ENCODE measurements at regions not wholly inside any gene's neighbourhood (a gene's known extent, or its start where the extent isn't known, plus 50 kb on each side); places are given as distances from the start of the nearest gene placed in this dataset.

DNA sequence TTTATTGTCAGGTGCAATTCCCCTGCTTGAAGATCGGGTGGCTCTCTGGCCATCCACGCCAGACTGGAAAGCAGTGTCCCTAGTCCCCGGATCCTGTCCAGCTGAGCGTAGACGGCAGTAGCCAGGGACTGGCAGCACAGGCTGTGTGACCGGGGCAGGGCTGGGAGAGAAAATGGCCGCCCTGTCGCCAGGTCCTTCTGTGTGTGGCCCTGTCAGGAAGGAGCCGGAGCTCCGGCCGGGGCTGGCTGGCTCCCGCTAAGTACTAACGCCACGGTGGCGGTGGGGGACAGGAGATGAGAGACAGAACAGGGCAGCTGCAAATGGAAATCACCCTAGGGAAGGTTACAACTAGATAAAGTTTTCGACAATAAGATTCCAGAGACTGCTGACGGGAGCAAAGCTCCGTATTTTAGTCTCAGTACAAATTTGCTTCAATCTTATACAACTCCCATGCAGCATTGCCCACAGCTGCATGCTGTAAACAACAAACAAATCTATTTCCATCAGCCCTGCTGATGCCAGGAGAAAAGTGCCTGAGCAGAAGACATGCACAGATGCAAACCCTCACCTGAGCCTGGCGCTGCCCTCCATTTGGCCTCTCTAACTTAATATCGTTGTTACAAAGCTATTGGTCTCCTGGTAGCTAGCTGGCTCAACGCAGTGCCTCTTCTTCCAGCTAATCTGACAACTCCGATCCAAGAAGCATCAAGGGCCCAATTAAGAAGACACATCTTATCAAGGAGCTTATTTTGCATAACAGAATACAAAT, 253.0 kb downstream of the TSHZ3 start:
- no peak for DNase-seq (ENCODE audit: extremely low read depth in 1 of 2, low read depth in 1 of 2)

DNA sequence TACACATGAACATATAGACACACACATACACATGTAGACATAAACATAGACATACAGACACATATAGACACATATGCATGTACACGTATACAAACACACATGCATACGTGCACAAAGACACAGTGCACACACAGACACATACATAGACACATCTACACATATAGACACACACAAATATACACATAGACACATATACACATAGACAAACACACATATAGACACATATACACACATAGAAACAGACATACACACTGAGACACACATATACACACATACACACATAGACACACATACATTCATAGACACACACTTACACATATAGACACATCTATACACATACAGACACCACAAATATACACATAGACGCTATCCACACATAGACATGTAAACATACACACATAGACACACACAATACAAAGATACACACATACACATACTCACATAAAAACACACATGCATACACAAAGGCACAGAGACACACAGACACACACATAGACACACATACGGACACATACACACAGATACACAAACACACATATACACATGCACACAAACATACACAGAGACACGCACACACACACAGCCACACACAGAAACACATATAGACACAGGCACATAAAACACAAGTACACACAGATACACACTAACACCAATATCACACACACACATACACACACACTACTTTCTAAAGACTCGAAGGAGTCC, 254.0 kb downstream of the TSHZ3 start:
- DNase-seq (ENCODE audit: extremely low read depth in 1 of 2, low read depth in 1 of 2), result no peak

DNA sequence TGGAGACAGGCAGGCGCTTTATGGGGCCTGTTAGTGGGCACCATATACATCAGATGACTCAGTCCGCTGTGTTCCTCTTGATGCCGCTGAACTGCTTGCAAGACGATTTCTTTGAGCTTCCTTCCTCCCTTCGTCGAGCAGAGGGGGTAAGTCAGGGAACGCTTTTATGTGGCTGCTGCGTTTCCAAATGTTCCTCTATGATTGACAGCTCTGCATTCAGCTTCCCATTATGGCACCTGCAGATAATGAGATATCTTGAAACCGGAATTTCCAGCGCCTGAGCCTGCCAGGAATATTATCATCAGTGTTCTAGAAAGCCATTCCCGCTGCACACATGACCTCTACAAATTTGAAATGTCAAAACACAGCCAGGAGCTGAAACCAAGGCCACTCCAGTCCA, 257.0 kb downstream of the TSHZ3 start:
- no peak for DNase-seq (ENCODE audit: extremely low read depth in 1 of 2, low read depth in 1 of 2)

DNA sequence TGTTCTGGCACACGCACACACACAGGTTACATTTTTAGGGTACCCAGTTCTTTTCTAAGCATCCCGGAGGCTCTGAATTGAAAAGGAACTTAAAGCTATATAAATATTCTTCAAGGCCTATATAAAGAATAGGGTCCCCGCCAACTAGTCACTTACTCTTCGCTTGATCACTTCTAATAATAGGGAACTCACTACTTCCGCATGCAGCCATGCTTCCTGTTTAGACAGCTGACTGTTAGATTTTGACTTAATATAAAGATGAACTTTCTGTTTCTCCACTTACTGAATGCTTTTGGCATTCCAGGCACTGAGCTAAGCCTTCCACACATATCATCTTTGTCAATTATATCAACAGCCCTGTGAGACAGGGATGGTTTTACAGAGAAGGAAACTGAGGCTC, 259.6 kb downstream of the TSHZ3 start:
- DNase-seq (ENCODE audit: extremely low read depth in 1 of 2, low read depth in 1 of 2), result no peak

DNA sequence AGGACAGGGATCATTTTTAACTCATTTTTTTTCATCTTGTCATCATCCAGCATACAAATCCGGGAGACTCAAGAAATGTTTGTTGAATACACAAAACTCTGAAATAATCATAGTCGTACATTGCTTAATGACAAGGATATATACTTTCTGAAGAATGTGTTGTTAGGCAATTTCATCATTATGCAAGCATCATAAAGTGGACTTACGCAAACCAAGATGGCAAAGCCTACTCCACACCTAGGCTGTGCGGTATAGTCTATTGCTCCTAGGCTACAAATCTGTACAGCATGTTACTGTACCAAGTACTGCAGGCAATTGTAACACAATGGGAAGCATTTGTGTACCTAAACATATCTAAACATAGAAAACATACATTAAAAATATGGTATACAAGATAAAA, 264.1 kb downstream of the TSHZ3 start:
- no peak for DNase-seq (ENCODE audit: extremely low read depth in 1 of 2, low read depth in 1 of 2)

DNA sequence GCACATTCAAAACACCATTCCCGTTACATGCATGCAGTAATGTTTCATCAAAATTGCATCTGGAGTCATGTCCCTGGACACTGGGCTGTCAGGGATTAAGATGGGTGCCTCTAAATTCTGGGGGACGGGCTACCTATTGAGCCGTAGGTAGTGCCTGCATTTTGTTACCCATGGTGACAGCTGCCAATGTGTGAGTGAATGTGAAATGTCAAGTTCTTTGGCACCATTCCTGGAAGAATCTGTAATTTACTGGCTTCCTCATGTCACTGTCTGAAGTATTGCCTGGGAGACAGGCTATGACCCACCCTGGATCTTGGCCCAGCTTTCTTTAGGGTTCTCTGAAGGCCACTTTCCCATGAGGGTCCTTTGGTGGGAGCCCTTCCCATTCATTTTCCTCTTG, 266.1 kb downstream of the TSHZ3 start:
- DNase-seq (ENCODE audit: extremely low read depth in 1 of 2, low read depth in 1 of 2), result no peak

DNA sequence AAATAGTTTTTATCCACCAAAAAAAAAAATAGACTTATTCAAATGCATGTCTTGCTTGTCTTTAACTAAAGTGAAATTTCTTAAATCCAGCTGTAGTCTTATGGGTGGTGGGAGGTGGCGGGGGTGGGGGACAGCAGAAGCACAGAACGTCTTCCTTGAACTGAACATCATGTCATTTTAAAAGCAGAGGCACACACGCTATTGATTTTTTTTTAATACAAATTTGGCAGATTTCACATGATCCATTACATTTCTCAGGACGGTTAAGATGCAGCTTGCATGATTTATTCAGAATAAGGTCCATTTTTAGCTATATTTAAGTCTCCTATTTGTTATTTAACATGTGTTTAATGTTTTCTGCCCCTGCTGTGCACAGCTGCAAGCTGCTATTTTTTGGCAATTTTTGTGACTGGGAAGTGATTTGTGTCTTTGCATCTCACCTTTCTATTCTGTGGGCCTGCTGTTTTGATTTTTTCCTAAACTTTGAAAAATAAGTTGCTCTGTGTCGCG, 274.0 kb downstream of the TSHZ3 start:
- no peak for DNase-seq (ENCODE audit: extremely low read depth in 1 of 2, low read depth in 1 of 2)

DNA sequence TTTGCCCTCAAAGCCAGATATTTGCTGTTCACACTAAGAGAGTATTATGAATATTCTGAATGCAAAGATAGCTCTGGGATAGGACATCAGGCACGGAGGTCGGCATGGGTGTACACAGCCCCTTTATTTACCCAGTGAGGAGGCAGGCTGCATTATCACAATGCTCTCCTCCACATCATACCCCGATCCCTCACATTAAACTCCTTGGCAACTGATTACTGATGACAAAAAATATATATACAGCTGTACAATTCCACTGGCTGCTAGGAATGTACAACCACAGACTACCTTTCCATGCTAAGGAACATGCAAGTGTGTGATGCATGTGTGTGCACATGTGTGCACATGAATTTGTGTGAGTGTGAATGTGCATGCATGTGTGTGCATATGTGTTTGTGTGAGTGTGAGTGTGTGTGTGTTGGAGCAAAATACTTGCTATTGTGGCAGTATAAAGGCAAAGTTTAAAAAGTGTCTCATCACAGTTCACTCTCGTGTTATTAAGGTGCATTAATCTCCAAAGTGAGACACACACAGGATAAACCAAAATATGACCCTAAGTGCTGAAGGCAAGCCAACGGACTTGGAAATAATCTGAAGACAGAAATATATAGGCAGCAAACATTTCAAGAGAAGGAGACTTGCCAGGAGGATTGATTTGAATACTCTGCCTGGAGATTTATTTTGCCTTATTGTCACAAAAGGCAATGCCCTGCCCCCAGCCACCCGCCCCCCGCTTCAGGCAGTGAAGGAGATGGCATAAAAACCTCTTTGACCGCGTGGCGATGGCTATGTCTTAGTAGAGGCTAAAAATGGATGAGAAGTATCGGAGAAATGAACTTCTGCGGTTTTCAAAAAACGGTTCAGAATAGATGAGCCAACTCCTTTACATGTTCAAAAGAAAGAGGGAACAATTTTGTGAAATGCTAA, 274.8 kb downstream of the TSHZ3 start:
- no peak for DNase-seq (ENCODE audit: extremely low read depth in 1 of 2, low read depth in 1 of 2)

DNA sequence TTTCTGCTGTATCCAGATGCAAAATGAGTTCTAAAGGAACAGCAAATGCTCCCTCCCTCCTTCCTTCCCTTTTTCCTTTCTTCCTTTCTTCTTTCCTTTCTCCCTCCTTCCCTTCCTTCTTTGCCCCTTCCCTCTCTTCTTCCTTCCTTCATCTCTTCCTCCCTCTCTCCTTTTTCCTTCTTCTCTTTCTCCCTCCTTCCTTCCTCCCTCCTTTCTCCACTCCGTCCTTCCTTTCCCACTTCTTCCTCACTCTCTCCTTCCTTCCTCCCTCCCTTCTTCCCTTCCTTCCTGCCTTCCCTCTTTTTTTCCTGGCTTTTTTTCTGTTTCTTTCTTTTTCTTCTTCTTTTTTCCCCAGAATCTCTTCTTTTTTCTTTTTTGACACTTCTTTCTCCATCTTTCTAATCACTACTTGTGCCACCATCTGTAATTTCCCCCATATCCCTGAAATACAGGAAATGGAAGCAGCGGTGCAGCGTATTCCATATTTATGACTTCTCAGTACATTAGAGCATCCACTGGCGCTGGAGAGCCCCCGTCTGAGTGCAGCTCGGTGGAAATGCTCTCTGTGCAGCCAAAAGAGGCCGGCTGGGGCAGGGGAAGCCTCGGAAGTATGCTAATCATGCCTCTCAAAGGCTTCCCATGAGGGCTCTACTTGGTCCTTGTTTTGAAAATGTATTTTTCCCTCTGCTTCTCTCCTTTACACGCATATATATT, 275.6 kb downstream of the TSHZ3 start:
- DNase-seq (ENCODE audit: extremely low read depth in 1 of 2, low read depth in 1 of 2), result no peak

DNA sequence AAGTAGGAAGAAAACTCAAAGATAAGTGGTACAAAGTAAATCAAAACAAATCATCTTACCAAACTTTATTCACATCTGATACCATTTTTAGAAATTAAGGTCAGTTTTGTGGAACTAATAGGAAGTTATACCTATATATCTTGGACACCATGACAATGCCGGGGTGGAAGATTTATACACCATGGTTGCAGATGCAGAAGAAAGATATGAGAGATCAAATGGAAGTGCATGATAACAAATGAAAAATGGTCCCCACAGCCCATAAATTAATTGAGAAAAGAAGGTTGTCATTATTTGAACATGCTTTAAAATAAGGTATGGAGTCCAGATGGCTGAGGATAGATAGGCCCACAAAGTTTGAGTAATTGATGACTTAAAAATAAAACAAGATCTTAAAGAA, 276.8 kb downstream of the TSHZ3 start:
- DNase-seq (ENCODE audit: extremely low read depth in 1 of 2, low read depth in 1 of 2), result no peak

DNA sequence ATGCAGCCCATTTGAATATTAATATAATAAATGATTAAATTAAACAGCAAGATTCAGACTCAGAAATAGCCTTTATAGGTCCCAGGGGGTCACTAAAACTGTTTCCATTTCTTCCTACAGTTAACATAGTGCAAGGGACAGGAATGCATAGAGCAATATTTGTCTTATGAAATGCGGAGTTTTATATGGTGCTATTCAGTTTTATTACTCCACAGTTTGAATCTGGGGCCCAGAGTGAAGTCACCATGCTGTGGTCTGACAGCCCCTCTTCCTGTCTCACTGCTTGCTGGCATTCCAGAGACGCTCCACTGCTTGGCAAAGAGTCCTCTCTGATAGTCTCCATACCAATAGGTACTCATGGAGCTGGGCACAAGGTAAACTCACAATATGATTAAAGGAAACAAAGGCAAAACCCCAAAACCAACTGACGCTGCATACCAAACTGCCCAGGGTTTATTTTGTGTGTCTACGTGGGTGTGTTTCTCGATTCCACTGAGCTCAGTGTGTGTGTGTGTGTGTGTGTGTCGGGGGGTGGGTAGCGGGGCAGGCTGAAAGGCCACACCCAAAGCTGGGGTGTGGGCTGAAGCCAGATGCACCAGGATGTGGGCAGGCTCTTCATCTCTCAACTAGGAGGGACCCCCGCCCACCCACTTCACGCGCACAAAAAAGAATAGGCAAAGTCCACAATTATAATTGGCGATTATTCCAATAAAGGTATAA, 277.9 kb downstream of the TSHZ3 start:
- no peak for DNase-seq (ENCODE audit: extremely low read depth in 1 of 2, low read depth in 1 of 2)

DNA sequence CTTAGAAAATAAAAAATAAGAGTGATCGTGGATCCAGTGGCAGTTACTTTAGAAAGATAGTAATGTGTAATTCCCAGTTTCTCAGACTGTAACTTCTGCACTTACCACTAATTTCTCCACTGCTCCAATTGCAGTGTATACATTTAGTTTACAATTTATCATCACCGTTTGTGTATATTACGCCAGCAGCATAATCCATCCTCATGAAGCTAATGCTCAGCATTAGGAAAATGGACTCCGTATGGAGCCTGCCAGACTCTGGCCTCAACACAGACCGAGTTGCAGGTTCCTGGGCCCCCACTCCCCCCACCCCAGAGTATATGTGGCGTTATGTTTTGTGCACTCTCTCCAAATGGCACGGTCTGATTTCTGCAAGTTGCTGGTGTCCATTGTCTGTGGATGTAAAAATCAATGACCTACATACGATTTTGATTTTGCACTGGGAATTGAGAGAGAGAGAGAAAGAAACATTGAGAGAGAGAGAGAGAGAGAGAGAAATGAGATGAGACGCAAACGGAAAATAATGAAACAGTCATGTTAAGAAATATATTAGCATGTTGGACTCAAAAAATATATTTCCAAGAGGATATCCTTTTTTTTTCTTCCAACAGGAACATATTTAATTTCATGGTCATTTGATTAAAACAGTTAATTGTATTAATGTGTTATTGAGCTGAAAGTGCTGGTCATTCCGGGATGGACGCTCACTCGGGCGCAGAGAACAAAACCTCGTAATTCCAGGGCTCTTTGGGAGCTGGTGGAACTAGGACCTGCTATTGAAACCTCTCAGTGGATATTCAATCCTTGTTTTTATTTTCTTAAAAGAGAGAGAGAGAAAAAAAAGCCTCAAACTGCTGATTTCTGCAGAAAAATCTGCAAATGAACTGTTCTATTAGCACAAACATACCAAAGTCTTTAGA, 278.8 kb downstream of the TSHZ3 start:
- no peak for DNase-seq (ENCODE audit: extremely low read depth in 1 of 2, low read depth in 1 of 2)

DNA sequence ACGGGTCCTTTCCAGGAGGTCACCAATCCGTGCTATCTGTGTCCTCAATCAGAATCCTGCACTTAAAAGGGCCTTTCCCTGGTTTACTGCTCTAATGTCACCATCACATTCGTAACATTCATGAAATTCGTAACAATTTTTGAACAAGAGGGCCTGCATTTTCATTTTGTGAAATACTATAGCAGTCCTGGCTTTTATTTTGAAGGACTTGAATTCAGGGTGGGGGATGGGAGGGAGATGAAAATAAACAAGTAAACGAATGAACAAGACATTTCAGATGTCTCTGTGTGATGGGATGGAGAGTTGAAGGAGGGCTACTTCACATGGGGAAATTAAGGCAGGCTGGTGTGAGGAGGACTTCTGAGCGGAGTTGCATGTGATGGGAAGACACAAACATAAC, 281.0 kb downstream of the TSHZ3 start:
- DNase-seq (ENCODE audit: extremely low read depth in 1 of 2, low read depth in 1 of 2), result no peak

DNA sequence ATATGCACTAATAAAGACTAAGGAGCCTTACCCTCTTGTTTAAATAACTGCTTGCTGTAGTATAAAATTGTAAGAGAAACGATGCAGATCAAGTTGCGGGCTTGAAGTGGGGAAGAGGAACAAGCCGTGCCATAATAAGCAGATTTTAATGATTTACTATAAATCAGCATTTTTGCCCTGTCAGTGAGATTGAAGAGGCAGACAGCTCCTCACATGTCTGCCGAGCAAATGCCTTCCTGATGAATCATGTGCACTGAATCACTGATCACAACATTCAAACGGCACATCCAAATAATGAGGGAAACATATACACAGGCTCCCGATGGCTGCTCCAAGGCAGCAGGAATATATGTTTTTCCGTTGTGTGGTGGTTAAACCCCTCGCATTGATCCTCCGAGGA, 282.9 kb downstream of the TSHZ3 start:
- no peak for DNase-seq (ENCODE audit: extremely low read depth in 1 of 2, low read depth in 1 of 2)

DNA sequence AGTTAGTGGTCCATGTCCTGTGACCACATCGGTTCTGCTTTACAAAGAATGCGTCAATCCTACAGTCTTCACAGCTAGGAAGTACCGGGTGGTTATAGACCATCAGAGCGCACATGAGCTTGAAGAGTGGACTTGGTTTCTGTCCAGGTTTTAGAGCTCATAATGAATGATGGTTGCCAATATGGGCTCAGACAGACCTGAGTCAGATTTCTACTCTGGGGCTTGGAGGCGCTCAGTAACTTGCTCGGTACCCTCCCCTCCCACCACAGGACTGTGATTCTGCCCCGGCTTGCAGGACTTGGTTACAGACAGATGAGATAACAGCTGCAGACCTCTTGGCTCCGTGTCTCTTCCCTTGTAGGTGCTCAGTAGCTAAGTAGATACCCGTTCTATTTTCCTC, 284.7 kb downstream of the TSHZ3 start:
- DNase-seq (ENCODE audit: extremely low read depth in 1 of 2, low read depth in 1 of 2), result no peak

DNA sequence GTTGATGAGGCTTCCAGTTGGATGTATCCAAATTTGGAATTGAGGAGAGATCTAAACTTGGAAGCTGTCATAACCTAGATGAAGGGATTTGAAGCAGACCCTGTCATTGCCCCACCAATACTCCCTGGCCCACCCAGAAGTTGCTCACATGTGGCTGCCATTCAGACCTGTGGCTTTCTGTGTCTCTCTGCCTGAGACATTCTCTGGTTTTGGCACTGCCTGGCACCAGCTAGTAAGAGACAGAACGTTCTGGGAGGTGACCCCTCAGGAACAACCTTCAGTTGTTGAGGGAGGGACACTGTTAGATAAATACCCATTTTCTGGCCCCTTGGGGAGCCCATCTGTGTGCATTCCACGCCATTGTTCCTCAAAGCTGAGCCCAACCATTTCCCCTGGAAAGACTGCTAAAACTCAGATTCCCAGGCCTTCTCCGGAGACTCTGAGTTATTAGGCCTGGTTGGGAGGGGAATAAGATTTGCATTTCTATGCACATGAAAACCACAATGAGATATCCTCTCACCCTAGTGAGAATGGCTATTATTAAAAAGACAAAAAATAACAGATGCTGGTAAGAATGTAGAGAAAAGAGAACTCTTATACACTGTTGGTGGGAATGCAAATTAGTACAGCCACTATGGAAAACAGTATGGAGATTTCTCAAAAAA, 290.4 kb downstream of the TSHZ3 start:
- no peak for DNase-seq (ENCODE audit: extremely low read depth in 1 of 2, low read depth in 1 of 2)

DNA sequence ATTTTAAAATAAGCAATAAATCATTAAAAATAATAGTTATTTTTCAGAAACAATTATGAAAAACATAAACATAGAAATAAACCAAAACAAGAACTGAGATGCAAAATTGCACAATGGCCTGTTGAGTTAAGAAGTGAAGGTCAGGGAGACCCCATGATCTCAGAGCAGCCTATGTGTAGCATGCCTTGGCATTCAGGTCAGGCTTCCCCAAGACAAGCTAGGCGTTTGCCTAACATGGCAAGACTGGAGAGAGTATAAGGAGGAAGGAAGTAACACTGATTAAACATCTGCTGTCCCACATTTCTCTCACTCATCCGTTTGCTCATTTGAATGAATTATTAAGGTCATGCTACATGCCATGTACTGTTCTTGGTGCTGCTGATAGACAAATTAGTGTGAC, 291.8 kb downstream of the TSHZ3 start:
- no peak for DNase-seq (ENCODE audit: extremely low read depth in 1 of 2, low read depth in 1 of 2)

DNA sequence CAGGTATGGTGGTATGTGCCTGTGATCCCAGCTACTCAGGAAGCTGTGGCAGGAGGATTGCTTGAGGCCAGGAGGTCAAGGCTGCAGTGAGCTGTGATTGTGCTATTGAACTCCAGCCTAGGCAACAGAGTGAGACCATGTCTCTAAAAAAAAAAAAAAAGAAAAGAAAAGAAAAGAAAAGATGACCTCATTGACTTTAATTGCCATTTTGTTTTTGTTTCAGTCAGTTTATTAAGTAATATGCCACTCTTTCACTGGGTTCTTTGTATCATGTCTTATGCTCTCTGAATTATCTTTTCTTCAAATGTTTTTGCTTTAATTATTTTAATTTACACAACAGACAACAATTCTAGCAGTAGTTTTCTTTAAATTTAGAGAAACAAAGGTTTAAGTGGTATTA, 293.8 kb downstream of the TSHZ3 start:
- no peak for DNase-seq (ENCODE audit: extremely low read depth in 1 of 2, low read depth in 1 of 2)

Measured in stimulated activated CD8-positive, alpha-beta memory T cell treated with anti-CD3 and anti-CD28 coated beads, Interleukin-7, amount 100 ng/mL, for 48 hours (primary cell).